ENCODE measurements at regions not wholly inside any gene's neighbourhood (a gene's known extent, or its start where the extent isn't known, plus 50 kb on each side); places are given as distances from the start of the nearest gene placed in this dataset.

DNA sequence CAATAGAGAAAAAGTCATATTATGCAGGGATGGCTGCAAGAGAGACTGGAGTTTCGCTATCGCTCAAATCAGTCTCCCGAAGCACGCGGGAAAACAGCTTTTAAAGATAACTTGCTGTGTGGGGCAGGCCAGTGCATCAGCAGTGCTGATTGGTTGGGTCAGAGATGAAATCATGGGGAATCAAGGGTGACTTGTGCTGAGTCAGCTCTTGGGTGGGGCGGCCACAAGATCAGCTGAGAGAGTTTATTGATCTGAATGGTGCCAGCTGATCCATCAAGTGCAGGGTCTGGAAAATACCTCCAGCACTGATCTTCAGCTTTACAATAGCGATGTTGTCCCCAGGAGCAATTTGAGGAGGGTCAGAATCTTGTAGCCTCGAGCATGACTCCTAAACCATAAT, 430.5 kb downstream of the RBFOX1 start:
- Histone ChIP-seq H3K27ac (ENCODE audit: low read depth, low read length) (no peak overlapping the region), H4K20me1 (ENCODE audit: low read depth, low read length) (no peaks in the 10 kb centered on the region), H3K9me2 (replicated peaks; ENCODE audit: insufficient read depth, low read length) (no peaks in the 10 kb centered on the region), H3K4me3 (ENCODE audit: insufficient read depth, low read length, poor library complexity, severe bottlenecking) (no peak overlapping the region), H3F3A (ENCODE audit: insufficient read depth) (no peaks in the 10 kb centered on the region), H3K79me2 (ENCODE audit: insufficient read depth, low read length) (no peaks in the 10 kb centered on the region), H3K4me2 (ENCODE audit: low read depth, low read length, poor library complexity, severe bottlenecking) (no peak overlapping the region), H3K9ac (ENCODE audit: low read length) (no peak overlapping the region), H2AFZ (ENCODE audit: low read depth, low read length, severe bottlenecking) (no peak overlapping the region), H3K36me3 (ENCODE audit: low read length) (no peaks in the 10 kb centered on the region), H3K9me3 (ENCODE audit: insufficient read depth, low read length) (no peaks in the 10 kb centered on the region), H3K27me3 (ENCODE audit: low read length) (no peaks in the 10 kb centered on the region)
- TF ChIP-seq EZH2phosphoT487 (conservative IDR thresholded peaks at IDR 0.05; ENCODE audit: low read length) (no peak), CTCF (IDR thresholded peaks at IDR 0.05; ENCODE audit: insufficient read depth, low read length, poor library complexity, severe bottlenecking) (no peak)
